ENCODE measurements at regions not wholly inside any gene's neighbourhood (a gene's known extent, or its start where the extent isn't known, plus 50 kb on each side); places are given as distances from the start of the nearest gene placed in this dataset.

GRCh38 chr15:66844041-66844746 lies 142.2 kb downstream of the SMAD6 start:
- no peaks in the 10 kb centered on the region for H3K9me3 Mint-ChIP-seq (ENCODE audit: unreplicated experiment)
- H3K4me3 Mint-ChIP-seq (ENCODE audit: unreplicated experiment), result no peak overlapping the region
- H3K27me3 Mint-ChIP-seq (ENCODE audit: unreplicated experiment), result peaks cover 11% of the 10 kb centered on the region
- DNase-seq (ENCODE audit: low spot score), result no peak
- TF ChIP-seq, protein P1, sequence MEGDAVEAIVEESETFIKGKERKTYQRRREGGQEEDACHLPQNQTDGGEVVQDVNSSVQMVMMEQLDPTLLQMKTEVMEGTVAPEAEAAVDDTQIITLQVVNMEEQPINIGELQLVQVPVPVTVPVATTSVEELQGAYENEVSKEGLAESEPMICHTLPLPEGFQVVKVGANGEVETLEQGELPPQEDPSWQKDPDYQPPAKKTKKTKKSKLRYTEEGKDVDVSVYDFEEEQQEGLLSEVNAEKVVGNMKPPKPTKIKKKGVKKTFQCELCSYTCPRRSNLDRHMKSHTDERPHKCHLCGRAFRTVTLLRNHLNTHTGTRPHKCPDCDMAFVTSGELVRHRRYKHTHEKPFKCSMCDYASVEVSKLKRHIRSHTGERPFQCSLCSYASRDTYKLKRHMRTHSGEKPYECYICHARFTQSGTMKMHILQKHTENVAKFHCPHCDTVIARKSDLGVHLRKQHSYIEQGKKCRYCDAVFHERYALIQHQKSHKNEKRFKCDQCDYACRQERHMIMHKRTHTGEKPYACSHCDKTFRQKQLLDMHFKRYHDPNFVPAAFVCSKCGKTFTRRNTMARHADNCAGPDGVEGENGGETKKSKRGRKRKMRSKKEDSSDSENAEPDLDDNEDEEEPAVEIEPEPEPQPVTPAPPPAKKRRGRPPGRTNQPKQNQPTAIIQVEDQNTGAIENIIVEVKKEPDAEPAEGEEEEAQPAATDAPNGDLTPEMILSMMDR (IDR thresholded peaks at IDR 0.05; ENCODE audit: unreplicated experiment), result no peak
- H3K4me1 Mint-ChIP-seq (ENCODE audit: unreplicated experiment), result peaks cover 5% of the 10 kb centered on the region
- H3K27ac Mint-ChIP-seq (ENCODE audit: unreplicated experiment), result no peak overlapping the region
- H3K36me3 Mint-ChIP-seq (ENCODE audit: low read depth, unreplicated experiment), result peaks cover 5% of the 10 kb centered on the region

- Mint-ChIP-seq H3K27ac (ENCODE audit: unreplicated experiment) (no peak overlapping the region), H3K4me3 (ENCODE audit: unreplicated experiment) (no peak overlapping the region), H3K27me3 (ENCODE audit: unreplicated experiment) (peaks cover 9% of the 10 kb centered on the region)
Measured at GRCh38 chr15:66844747-66845145, 142.7 kb downstream of the SMAD6 start.

GRCh38 chr15:66845266-66845785 lies 143.3 kb downstream of the SMAD6 start:
- Mint-ChIP-seq H3K4me3 (ENCODE audit: unreplicated experiment) (no peak overlapping the region), H3K4me1 (ENCODE audit: unreplicated experiment) (peaks cover 5% of the 10 kb centered on the region), H3K9me3 (ENCODE audit: unreplicated experiment) (no peaks in the 10 kb centered on the region), H3K27ac (ENCODE audit: unreplicated experiment) (no peak overlapping the region), H3K36me3 (ENCODE audit: low read depth, unreplicated experiment) (peaks cover 5% of the 10 kb centered on the region), H3K27me3 (ENCODE audit: unreplicated experiment) (peaks cover 9% of the 10 kb centered on the region)
- DNase-seq (ENCODE audit: low spot score), result no peak
- TF ChIP-seq, protein P1 (IDR thresholded peaks at IDR 0.05; ENCODE audit: unreplicated experiment), result no peak

More at GRCh38 chr15:66844747-66845145, 142.7 kb downstream of the SMAD6 start:
- Mint-ChIP-seq H3K9me3 (ENCODE audit: unreplicated experiment) (no peaks in the 10 kb centered on the region), H3K4me1 (ENCODE audit: unreplicated experiment) (peaks cover 5% of the 10 kb centered on the region), H3K36me3 (ENCODE audit: low read depth, unreplicated experiment) (peaks cover 5% of the 10 kb centered on the region)
- TF ChIP-seq, protein P1 (IDR thresholded peaks at IDR 0.05; ENCODE audit: unreplicated experiment), result no peak
- no peak for DNase-seq (ENCODE audit: low spot score)

GRCh38 chr15:66846031-66846430 lies 144.0 kb downstream of the SMAD6 start:
- DNase-seq (ENCODE audit: low spot score), result no peak
- H3K9me3 Mint-ChIP-seq (ENCODE audit: unreplicated experiment), result no peaks in the 10 kb centered on the region
- TF ChIP-seq, protein P1 (IDR thresholded peaks at IDR 0.05; ENCODE audit: unreplicated experiment), result no peak
- H3K27ac Mint-ChIP-seq (ENCODE audit: unreplicated experiment), result no peak overlapping the region
- H3K36me3 Mint-ChIP-seq (ENCODE audit: low read depth, unreplicated experiment), result peaks cover 5% of the 10 kb centered on the region
- peaks cover 4% of the 10 kb centered on the region for H3K4me1 Mint-ChIP-seq (ENCODE audit: unreplicated experiment)
- H3K4me3 Mint-ChIP-seq (ENCODE audit: unreplicated experiment), result no peak overlapping the region
- peaks cover 9% of the 10 kb centered on the region for H3K27me3 Mint-ChIP-seq (ENCODE audit: unreplicated experiment)

GRCh38 chr15:66846811-66847210 lies 144.8 kb downstream of the SMAD6 start:
- Mint-ChIP-seq H3K27me3 (ENCODE audit: unreplicated experiment) (peaks cover 5% of the 10 kb centered on the region), H3K9me3 (ENCODE audit: unreplicated experiment) (no peaks in the 10 kb centered on the region), H3K4me1 (ENCODE audit: unreplicated experiment) (peaks cover under 1% of the 10 kb centered on the region), H3K4me3 (ENCODE audit: unreplicated experiment) (no peak overlapping the region), H3K27ac (ENCODE audit: unreplicated experiment) (no peak overlapping the region), H3K36me3 (ENCODE audit: low read depth, unreplicated experiment) (peaks cover 5% of the 10 kb centered on the region)
- no peak for DNase-seq (ENCODE audit: low spot score)
- TF ChIP-seq, protein P1 (IDR thresholded peaks at IDR 0.05; ENCODE audit: unreplicated experiment), result no peak

Data from endothelial cell (in vitro differentiated cells).